Activated CD4-positive, alpha-beta memory T cell treated with anti-CD3 and anti-CD28 coated beads for 36 hours (primary cell): ENCODE measurements at regions not wholly inside any gene's neighbourhood (a gene's known extent, or its start where the extent isn't known, plus 50 kb on each side); places are given as distances from the start of the nearest gene placed in this dataset.

ENCODE experiments used
- CTCF ChIA-PET: fragments of 350-600 bp; sonication (Branson Sonifier 250); formaldehyde crosslinking; loops from one replicate; lab custom pipeline; 2021; ENCODE audit warnings: antibody characterized with exemption, inconsistent platforms; lab: Charles Lee
- POLR2A ChIA-PET: fragments of 350-600 bp; sonication (Branson Sonifier 250); formaldehyde crosslinking; loops from one replicate; lab custom pipeline; 2021; ENCODE audit warnings: antibody characterized with exemption; lab: Charles Lee
- DNase-seq: peaks from one replicate; pipeline ENCODE4 v3.0.0-alpha.2; 2020
- H3K27ac Mint-ChIP-seq: one replicate; pipeline ENCODE4 v1.8.0; 2021; ENCODE audit warnings: mixed read lengths
- H3K27me3 Mint-ChIP-seq: one replicate; pipeline ENCODE4 v1.8.0; 2021; ENCODE audit warnings: mixed read lengths
- H3K36me3 Mint-ChIP-seq: one replicate; pipeline ENCODE4 v1.8.0; 2021; ENCODE audit warnings: mixed read lengths
- H3K4me1 Mint-ChIP-seq: one replicate; pipeline ENCODE4 v1.8.0; 2021; ENCODE audit warnings: low read depth, mixed read lengths
- H3K4me3 Mint-ChIP-seq: one replicate; pipeline ENCODE4 v1.8.0; 2021; ENCODE audit warnings: mild to moderate bottlenecking, mixed read lengths
- H3K9me3 Mint-ChIP-seq: one replicate; pipeline ENCODE4 v1.8.0; 2021; ENCODE audit warnings: mixed read lengths
- intact Hi-C: fragments of 100-400 bp; cut with micrococcal nuclease; formaldehyde crosslinking; loops from one replicate; pipeline ENCODE4 v1.15.1; 2023

- H3K27me3 Mint-ChIP-seq: no peaks in the 10 kb centered on the region
- POLR2A ChIA-PET: no interaction called here
- intact Hi-C loops: no loop called here
Measured at GRCh38 chr9:95605101-95605500, 88.3 kb upstream of the PTCH1 start.

GRCh38 chr9:95598236-95598635, 81.5 kb upstream of the PTCH1 start:
- H3K4me3 Mint-ChIP-seq: no peak overlapping the region
- H3K9me3 Mint-ChIP-seq: no peaks in the 10 kb centered on the region
- ChIA-PET CTCF (no interaction called here), POLR2A (no interaction called here)
- H3K27me3 Mint-ChIP-seq: no peaks in the 10 kb centered on the region
- no peak overlapping the region for H3K27ac Mint-ChIP-seq
- intact Hi-C loops: no loop called here
- no peaks in the 10 kb centered on the region for H3K4me1 Mint-ChIP-seq
- DNase-seq: no peak
- no peaks in the 10 kb centered on the region for H3K36me3 Mint-ChIP-seq

More at GRCh38 chr9:95605101-95605500, 88.3 kb upstream of the PTCH1 start:
- H3K4me1 Mint-ChIP-seq: no peaks in the 10 kb centered on the region
- H3K4me3 Mint-ChIP-seq: no peak overlapping the region
- CTCF ChIA-PET: interaction anchor here (0.6 kb wide), 1 partner anchor 833 kb away, joined by 3 read pairs; no protein-coding TSS in a partner anchor
- no peak for DNase-seq
- H3K9me3 Mint-ChIP-seq: no peaks in the 10 kb centered on the region
- no peak overlapping the region for H3K27ac Mint-ChIP-seq
- H3K36me3 Mint-ChIP-seq: no peaks in the 10 kb centered on the region

GRCh38 chr9:95595721-95596295, 79.0 kb upstream of the PTCH1 start:
- intact Hi-C loops: no loop called here
- no peak for DNase-seq
- Mint-ChIP-seq H3K4me1 (no peaks in the 10 kb centered on the region), H3K36me3 (no peaks in the 10 kb centered on the region), H3K4me3 (no peak overlapping the region), H3K27me3 (no peaks in the 10 kb centered on the region), H3K9me3 (no peaks in the 10 kb centered on the region), H3K27ac (no peak overlapping the region)
- ChIA-PET POLR2A (no interaction called here), CTCF (no interaction called here)

- DNase-seq: no peak
- no peaks in the 10 kb centered on the region for H3K9me3 Mint-ChIP-seq
- intact Hi-C loops: no loop called here
- no peaks in the 10 kb centered on the region for H3K4me1 Mint-ChIP-seq
- peaks cover 2% of the 10 kb centered on the region for H3K27me3 Mint-ChIP-seq
- POLR2A ChIA-PET: no interaction called here
- no peaks in the 10 kb centered on the region for H3K36me3 Mint-ChIP-seq
- no peak overlapping the region for H3K4me3 Mint-ChIP-seq
- CTCF ChIA-PET: no interaction called here
- H3K27ac Mint-ChIP-seq: no peak overlapping the region
Measured at GRCh38 chr9:95592931-95593330, 76.2 kb upstream of the PTCH1 start.

GRCh38 chr9:95588724-95589588, 72.2 kb upstream of the PTCH1 start:
- H3K4me3 Mint-ChIP-seq: no peak overlapping the region
- H3K9me3 Mint-ChIP-seq: no peaks in the 10 kb centered on the region
- intact Hi-C loops: no loop called here
- DNase-seq: no peak
- no peaks in the 10 kb centered on the region for H3K4me1 Mint-ChIP-seq
- POLR2A ChIA-PET: no interaction called here
- H3K27me3 Mint-ChIP-seq: peaks cover 2% of the 10 kb centered on the region
- H3K27ac Mint-ChIP-seq: no peak overlapping the region
- CTCF ChIA-PET: no interaction called here
- no peaks in the 10 kb centered on the region for H3K36me3 Mint-ChIP-seq

- intact Hi-C loops: no loop called here
- Mint-ChIP-seq H3K36me3 (no peaks in the 10 kb centered on the region), H3K4me1 (no peaks in the 10 kb centered on the region), H3K9me3 (no peaks in the 10 kb centered on the region), H3K27me3 (peaks cover 2% of the 10 kb centered on the region), H3K27ac (no peak overlapping the region), H3K4me3 (no peak overlapping the region)
- no peak for DNase-seq
- ChIA-PET CTCF (no interaction called here), POLR2A (no interaction called here)
Measured at GRCh38 chr9:95587021-95587964, 70.5 kb upstream of the PTCH1 start.

GRCh38 chr9:95586326-95586725, 69.6 kb upstream of the PTCH1 start:
- ChIA-PET CTCF (no interaction called here), POLR2A (no interaction called here)
- no peak for DNase-seq
- no peaks in the 10 kb centered on the region for H3K4me1 Mint-ChIP-seq
- peaks cover 2% of the 10 kb centered on the region for H3K27me3 Mint-ChIP-seq
- H3K4me3 Mint-ChIP-seq: no peak overlapping the region
- no peaks in the 10 kb centered on the region for H3K36me3 Mint-ChIP-seq
- H3K9me3 Mint-ChIP-seq: no peaks in the 10 kb centered on the region
- intact Hi-C loops: no loop called here
- H3K27ac Mint-ChIP-seq: no peak overlapping the region

GRCh38 chr9:95585824-95586223, 69.1 kb upstream of the PTCH1 start:
- Mint-ChIP-seq H3K4me3 (no peak overlapping the region), H3K4me1 (no peaks in the 10 kb centered on the region), H3K9me3 (no peaks in the 10 kb centered on the region), H3K27me3 (peaks cover 2% of the 10 kb centered on the region), H3K27ac (no peak overlapping the region), H3K36me3 (no peaks in the 10 kb centered on the region)
- ChIA-PET POLR2A (no interaction called here), CTCF (no interaction called here)
- no peak for DNase-seq
- intact Hi-C loops: no loop called here

GRCh38 chr9:95584176-95584575, 67.4 kb upstream of the PTCH1 start:
- intact Hi-C loops: no loop called here
- Mint-ChIP-seq H3K36me3 (no peaks in the 10 kb centered on the region), H3K4me1 (no peaks in the 10 kb centered on the region), H3K27ac (no peak overlapping the region), H3K9me3 (no peaks in the 10 kb centered on the region), H3K27me3 (no peaks in the 10 kb centered on the region), H3K4me3 (no peak overlapping the region)
- ChIA-PET CTCF (no interaction called here), POLR2A (no interaction called here)
- DNase-seq: no peak

GRCh38 chr9:95581900-95582299, 65.1 kb upstream of the PTCH1 start:
- DNase-seq: no peak
- ChIA-PET POLR2A (no interaction called here), CTCF (no interaction called here)
- peaks cover 3% of the 10 kb centered on the region for H3K27me3 Mint-ChIP-seq
- H3K27ac Mint-ChIP-seq: no peak overlapping the region
- H3K4me1 Mint-ChIP-seq: no peaks in the 10 kb centered on the region
- no peaks in the 10 kb centered on the region for H3K9me3 Mint-ChIP-seq
- H3K4me3 Mint-ChIP-seq: no peak overlapping the region
- H3K36me3 Mint-ChIP-seq: no peaks in the 10 kb centered on the region
- intact Hi-C loops: no loop called here

- DNase-seq: no peak
- Mint-ChIP-seq H3K27me3 (peaks cover 3% of the 10 kb centered on the region), H3K36me3 (no peaks in the 10 kb centered on the region), H3K27ac (no peak overlapping the region), H3K9me3 (no peaks in the 10 kb centered on the region), H3K4me1 (no peaks in the 10 kb centered on the region), H3K4me3 (no peak overlapping the region)
- intact Hi-C loops: no loop called here
- CTCF ChIA-PET: no interaction called here
- POLR2A ChIA-PET: no interaction called here
Measured at GRCh38 chr9:95580812-95581761, 64.3 kb upstream of the PTCH1 start.
